ENCODE measurements at regions not wholly inside any gene's neighbourhood (a gene's known extent, or its start where the extent isn't known, plus 50 kb on each side); places are given as distances from the start of the nearest gene placed in this dataset.

GRCh38 chr3:31103181-31103580 lies 208.7 kb upstream of the GADL1 start:
- H3K36me3 ChIP-seq = no peaks in the 10 kb centered on the region
- no peak for TF ChIP-seq CTCF (IDR thresholded peaks at IDR 0.05)
- no peaks in the 10 kb centered on the region for H3K27me3 ChIP-seq
- intact Hi-C loops (cut with DNase I) = no loop called here
- H3K4me3 ChIP-seq = no peak overlapping the region
- H3K9me3 ChIP-seq = no peaks in the 10 kb centered on the region
- no peak overlapping the region for H3K27ac ChIP-seq
- H3K9ac ChIP-seq (ENCODE audit: low read depth in 2 of 2, low read length in 2 of 2) = no peak overlapping the region
- H3K4me1 ChIP-seq = no peaks in the 10 kb centered on the region
- DNase-seq = no peak

DNA sequence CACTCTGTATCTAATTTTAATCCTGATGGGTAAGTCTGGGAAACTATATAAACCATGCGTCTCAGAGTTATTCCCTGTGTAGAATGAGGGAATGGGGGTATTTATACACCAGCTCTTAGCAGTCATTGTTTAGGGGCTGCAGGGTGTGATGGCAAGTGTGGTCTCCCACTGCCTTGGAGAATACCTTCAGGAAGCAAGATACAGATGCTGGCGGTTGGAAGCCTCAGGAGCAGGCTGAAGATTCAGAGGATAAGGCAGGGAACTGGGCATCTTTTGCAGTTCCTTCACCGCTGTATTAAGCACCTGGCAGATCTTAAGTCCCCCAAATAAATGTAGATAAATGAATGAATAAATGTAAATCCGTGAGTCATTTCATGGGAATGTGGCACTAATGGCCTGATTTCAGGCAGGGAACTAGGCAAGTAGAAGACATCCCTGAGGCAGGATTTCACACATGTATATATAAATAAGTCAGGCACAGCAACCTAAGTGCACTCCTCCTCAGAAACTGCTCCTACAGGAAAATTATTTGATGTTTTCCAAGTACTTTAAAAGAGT lies 209.2 kb upstream of the GADL1 start:
- intact Hi-C loops (cut with DNase I) = no loop called here
- no peaks in the 10 kb centered on the region for H3K9me3 ChIP-seq

GRCh38 chr3:31105011-31105410 lies 210.6 kb upstream of the GADL1 start:
- Histone ChIP-seq H3K4me1 (no peaks in the 10 kb centered on the region), H3K9ac (ENCODE audit: low read depth in 2 of 2, low read length in 2 of 2) (no peak overlapping the region), H3K4me3 (no peak overlapping the region), H3K9me3 (no peaks in the 10 kb centered on the region), H3K27ac (no peak overlapping the region), H3K27me3 (no peaks in the 10 kb centered on the region), H3K36me3 (no peaks in the 10 kb centered on the region)
- no peak for DNase-seq
- intact Hi-C loops (cut with DNase I) = no loop called here
- no peak for TF ChIP-seq CTCF (IDR thresholded peaks at IDR 0.05)

More for the DNA sequence above, 209.2 kb upstream of the GADL1 start:
- Histone ChIP-seq H3K4me1 (no peaks in the 10 kb centered on the region), H3K27ac (no peak overlapping the region), H3K4me3 (no peak overlapping the region), H3K36me3 (no peaks in the 10 kb centered on the region), H3K27me3 (no peaks in the 10 kb centered on the region), H3K9ac (ENCODE audit: low read depth in 2 of 2, low read length in 2 of 2) (no peak overlapping the region)
- TF ChIP-seq CTCF (IDR thresholded peaks at IDR 0.05) = no peak
- DNase-seq = no peak

GRCh38 chr3:31105438-31106077 lies 211.1 kb upstream of the GADL1 start:
- H3K36me3 ChIP-seq = no peaks in the 10 kb centered on the region
- H3K9me3 ChIP-seq = no peaks in the 10 kb centered on the region
- no peak overlapping the region for H3K9ac ChIP-seq (ENCODE audit: low read depth in 2 of 2, low read length in 2 of 2)
- H3K4me3 ChIP-seq = no peak overlapping the region
- no peak for TF ChIP-seq CTCF (IDR thresholded peaks at IDR 0.05)
- DNase-seq = no peak
- no peaks in the 10 kb centered on the region for H3K4me1 ChIP-seq
- H3K27me3 ChIP-seq = no peaks in the 10 kb centered on the region
- intact Hi-C loops (cut with DNase I) = no loop called here
- H3K27ac ChIP-seq = no peak overlapping the region

GRCh38 chr3:31106204-31106603 lies 211.7 kb upstream of the GADL1 start:
- DNase-seq = no peak
- no peak overlapping the region for H3K9ac ChIP-seq (ENCODE audit: low read depth in 2 of 2, low read length in 2 of 2)
- intact Hi-C loops (cut with DNase I) = no loop called here

More at GRCh38 chr3:31106204-31106603, 211.7 kb upstream of the GADL1 start:
- H3K4me1 ChIP-seq = no peaks in the 10 kb centered on the region
- H3K36me3 ChIP-seq = no peaks in the 10 kb centered on the region
- no peak for TF ChIP-seq CTCF (IDR thresholded peaks at IDR 0.05)
- no peak overlapping the region for H3K4me3 ChIP-seq
- no peaks in the 10 kb centered on the region for H3K9me3 ChIP-seq
- no peaks in the 10 kb centered on the region for H3K27me3 ChIP-seq
- H3K27ac ChIP-seq = no peak overlapping the region
